ENCODE measurements at regions not wholly inside any gene's neighbourhood (a gene's known extent, or its start where the extent isn't known, plus 50 kb on each side); places are given as distances from the start of the nearest gene placed in this dataset.

DNA sequence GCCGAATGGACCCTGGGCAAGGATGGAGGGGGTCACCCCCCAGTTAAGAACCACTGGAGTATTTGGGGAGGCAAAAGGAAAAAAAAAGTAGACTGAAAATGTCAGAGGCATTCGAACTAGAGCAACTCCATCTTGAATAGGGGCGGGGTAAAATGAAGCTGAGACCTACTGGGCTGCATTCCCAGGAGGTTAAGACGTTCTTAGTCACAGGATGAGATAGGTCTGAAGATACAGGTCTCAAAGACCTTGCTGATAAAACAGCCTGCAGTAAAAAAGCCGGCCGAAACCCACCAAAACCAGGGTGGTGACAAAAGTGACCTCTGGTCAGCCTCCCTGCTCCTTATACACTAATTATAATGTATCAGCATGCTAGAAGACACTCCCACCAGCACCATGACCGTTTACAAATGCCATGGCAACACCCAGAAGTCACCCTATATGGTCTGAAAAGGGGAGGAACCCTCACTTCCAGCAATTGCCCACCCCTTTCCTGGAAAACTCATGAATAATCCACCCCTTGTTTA is 70.4 kb upstream of the KCNG1 start (continued):
- TF ChIP-seq, protein P1, sequence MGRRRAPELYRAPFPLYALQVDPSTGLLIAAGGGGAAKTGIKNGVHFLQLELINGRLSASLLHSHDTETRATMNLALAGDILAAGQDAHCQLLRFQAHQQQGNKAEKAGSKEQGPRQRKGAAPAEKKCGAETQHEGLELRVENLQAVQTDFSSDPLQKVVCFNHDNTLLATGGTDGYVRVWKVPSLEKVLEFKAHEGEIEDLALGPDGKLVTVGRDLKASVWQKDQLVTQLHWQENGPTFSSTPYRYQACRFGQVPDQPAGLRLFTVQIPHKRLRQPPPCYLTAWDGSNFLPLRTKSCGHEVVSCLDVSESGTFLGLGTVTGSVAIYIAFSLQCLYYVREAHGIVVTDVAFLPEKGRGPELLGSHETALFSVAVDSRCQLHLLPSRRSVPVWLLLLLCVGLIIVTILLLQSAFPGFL (CRISPR knock-in tag; IDR thresholded peaks at IDR 0.05), result no peak
- TF ChIP-seq, protein P2, sequence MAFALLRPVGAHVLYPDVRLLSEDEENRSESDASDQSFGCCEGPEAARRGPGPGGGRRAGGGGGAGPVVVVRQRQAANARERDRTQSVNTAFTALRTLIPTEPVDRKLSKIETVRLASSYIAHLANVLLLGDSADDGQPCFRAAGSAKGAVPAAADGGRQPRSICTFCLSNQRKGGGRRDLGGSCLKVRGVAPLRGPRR (CRISPR knock-in tag; IDR thresholded peaks at IDR 0.05), result no peak
- no peak for TF ChIP-seq GABPB2 (CRISPR knock-in tag; conservative IDR thresholded peaks at IDR 0.05)
- TF ChIP-seq RBFOX2 (IDR thresholded peaks at IDR 0.05; ENCODE audit: low read depth, low read length), result no peak
- TF ChIP-seq, protein P3, sequence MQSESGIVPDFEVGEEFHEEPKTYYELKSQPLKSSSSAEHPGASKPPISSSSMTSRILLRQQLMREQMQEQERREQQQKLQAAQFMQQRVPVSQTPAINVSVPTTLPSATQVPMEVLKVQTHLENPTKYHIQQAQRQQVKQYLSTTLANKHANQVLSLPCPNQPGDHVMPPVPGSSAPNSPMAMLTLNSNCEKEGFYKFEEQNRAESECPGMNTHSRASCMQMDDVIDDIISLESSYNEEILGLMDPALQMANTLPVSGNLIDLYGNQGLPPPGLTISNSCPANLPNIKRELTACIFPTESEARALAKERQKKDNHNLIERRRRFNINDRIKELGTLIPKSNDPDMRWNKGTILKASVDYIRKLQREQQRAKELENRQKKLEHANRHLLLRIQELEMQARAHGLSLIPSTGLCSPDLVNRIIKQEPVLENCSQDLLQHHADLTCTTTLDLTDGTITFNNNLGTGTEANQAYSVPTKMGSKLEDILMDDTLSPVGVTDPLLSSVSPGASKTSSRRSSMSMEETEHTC (IDR thresholded peaks at IDR 0.05), result no peak
- TF ChIP-seq C11orf30 (IDR thresholded peaks at IDR 0.05; ENCODE audit: low read depth), result no peak
- TF ChIP-seq MAZ (CRISPR knock-in tag; conservative IDR thresholded peaks at IDR 0.05 in 1 of 2, IDR thresholded peaks at IDR 0.05 in 1 of 2), result peak in 1 of 2 experiments; percentile 50; a peak in 1 of 4 replicates
- no peak for TF ChIP-seq BRF1 (IDR thresholded peaks at IDR 0.05; ENCODE audit: borderline replicate concordance, extremely low read depth, insufficient read length)
- no peak for TF ChIP-seq ZNF274 (IDR thresholded peaks at IDR 0.05; ENCODE audit: borderline replicate concordance, low read depth, low read length)
- no peak for TF ChIP-seq NONO (IDR thresholded peaks at IDR 0.05; ENCODE audit: low read depth in 2 of 2, low read length in 1 of 2)
- TF ChIP-seq U2AF1 (optimal IDR thresholded peaks at IDR 0.05; ENCODE audit: low read depth, low read length), result no peak
- no peak for TF ChIP-seq RHOXF2B (CRISPR knock-in tag; conservative IDR thresholded peaks at IDR 0.05)
- TF ChIP-seq, protein P4, sequence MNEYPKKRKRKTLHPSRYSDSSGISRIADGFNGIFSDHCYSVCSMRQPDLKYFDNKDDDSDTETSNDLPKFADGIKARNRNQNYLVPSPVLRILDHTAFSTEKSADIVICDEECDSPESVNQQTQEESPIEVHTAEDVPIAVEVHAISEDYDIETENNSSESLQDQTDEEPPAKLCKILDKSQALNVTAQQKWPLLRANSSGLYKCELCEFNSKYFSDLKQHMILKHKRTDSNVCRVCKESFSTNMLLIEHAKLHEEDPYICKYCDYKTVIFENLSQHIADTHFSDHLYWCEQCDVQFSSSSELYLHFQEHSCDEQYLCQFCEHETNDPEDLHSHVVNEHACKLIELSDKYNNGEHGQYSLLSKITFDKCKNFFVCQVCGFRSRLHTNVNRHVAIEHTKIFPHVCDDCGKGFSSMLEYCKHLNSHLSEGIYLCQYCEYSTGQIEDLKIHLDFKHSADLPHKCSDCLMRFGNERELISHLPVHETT (CRISPR knock-in tag; conservative IDR thresholded peaks at IDR 0.05 in 1 of 2, IDR thresholded peaks at IDR 0.05 in 1 of 2), result peak in 1 of 2 experiments; percentile 92; a peak in 2 of 4 replicates
- TF ChIP-seq, protein P5, sequence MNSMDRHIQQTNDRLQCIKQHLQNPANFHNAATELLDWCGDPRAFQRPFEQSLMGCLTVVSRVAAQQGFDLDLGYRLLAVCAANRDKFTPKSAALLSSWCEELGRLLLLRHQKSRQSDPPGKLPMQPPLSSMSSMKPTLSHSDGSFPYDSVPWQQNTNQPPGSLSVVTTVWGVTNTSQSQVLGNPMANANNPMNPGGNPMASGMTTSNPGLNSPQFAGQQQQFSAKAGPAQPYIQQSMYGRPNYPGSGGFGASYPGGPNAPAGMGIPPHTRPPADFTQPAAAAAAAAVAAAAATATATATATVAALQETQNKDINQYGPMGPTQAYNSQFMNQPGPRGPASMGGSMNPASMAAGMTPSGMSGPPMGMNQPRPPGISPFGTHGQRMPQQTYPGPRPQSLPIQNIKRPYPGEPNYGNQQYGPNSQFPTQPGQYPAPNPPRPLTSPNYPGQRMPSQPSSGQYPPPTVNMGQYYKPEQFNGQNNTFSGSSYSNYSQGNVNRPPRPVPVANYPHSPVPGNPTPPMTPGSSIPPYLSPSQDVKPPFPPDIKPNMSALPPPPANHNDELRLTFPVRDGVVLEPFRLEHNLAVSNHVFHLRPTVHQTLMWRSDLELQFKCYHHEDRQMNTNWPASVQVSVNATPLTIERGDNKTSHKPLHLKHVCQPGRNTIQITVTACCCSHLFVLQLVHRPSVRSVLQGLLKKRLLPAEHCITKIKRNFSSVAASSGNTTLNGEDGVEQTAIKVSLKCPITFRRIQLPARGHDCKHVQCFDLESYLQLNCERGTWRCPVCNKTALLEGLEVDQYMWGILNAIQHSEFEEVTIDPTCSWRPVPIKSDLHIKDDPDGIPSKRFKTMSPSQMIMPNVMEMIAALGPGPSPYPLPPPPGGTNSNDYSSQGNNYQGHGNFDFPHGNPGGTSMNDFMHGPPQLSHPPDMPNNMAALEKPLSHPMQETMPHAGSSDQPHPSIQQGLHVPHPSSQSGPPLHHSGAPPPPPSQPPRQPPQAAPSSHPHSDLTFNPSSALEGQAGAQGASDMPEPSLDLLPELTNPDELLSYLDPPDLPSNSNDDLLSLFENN (IDR thresholded peaks at IDR 0.05; ENCODE audit: low read depth in 2 of 2, low read length in 2 of 2), result no peak
- TF ChIP-seq HNRNPK (IDR thresholded peaks at IDR 0.05; ENCODE audit: low read depth, low read length, poor library complexity, severe bottlenecking), result no peak
- TF ChIP-seq SAFB (IDR thresholded peaks at IDR 0.05; ENCODE audit: borderline replicate concordance, low read depth, low read length), result no peak
- no peak for TF ChIP-seq ZNF695 (CRISPR knock-in tag; IDR thresholded peaks at IDR 0.05)
- TF ChIP-seq EP400 (IDR thresholded peaks at IDR 0.05), result no peak

All from K562 (cell line).